GM12865 (cell line): ENCODE measurements at regions not wholly inside any gene's neighbourhood (a gene's known extent, or its start where the extent isn't known, plus 50 kb on each side); places are given as distances from the start of the nearest gene placed in this dataset.

Experiments used
- DNase-seq: peaks from one replicate; pipeline ENCODE4 v3.0.0; 2010; ENCODE audit warnings: low read depth
- H3K4me3 ChIP-seq: 2 replicates; pipeline ENCODE4 v1.5.1; 2011; ENCODE audit warnings: mild to moderate bottlenecking, low read depth, low read length, control low read depth
- CTCF ChIP-seq: IDR thresholded peaks from 2 replicates; pipeline ENCODE4 v1.5.1; 2011; ENCODE audit warnings: low read length, control low read depth, low read depth, inconsistent platforms; ENCODE audit not compliant: insufficient read depth; ENCODE audit errors: missing control alignments

- TF ChIP-seq CTCF = no peak
These were observed 2228.2 kb upstream of the WWC1 start for GRCh38 chr5:166063261-166063660.

GRCh38 chr5:166068547-166069335, 2222.7 kb upstream of the WWC1 start:
- no peak overlapping the region for H3K4me3 ChIP-seq

More at GRCh38 chr5:166063261-166063660, 2228.2 kb upstream of the WWC1 start:
- no peak overlapping the region for H3K4me3 ChIP-seq
- no peak for DNase-seq

GRCh38 chr5:166073901-166074581, 2217.4 kb upstream of the WWC1 start:
- H3K4me3 ChIP-seq = no peak overlapping the region
- TF ChIP-seq CTCF = no peak
- DNase-seq = no peak

More at GRCh38 chr5:166068547-166069335, 2222.7 kb upstream of the WWC1 start:
- TF ChIP-seq CTCF = no peak
- DNase-seq = no peak

- DNase-seq = no peak
- no peak for TF ChIP-seq CTCF
- no peak overlapping the region for H3K4me3 ChIP-seq
These were observed 2216.6 kb upstream of the WWC1 start for GRCh38 chr5:166074582-166075481.

- no peak overlapping the region for H3K4me3 ChIP-seq
- no peak for DNase-seq
- TF ChIP-seq CTCF = no peak
These were observed 2208.1 kb upstream of the WWC1 start for GRCh38 chr5:166083183-166083959.

- no peak for DNase-seq
- TF ChIP-seq CTCF = no peak
- H3K4me3 ChIP-seq = no peak overlapping the region
These were observed 2204.9 kb upstream of the WWC1 start for GRCh38 chr5:166086568-166086967.
